ENCODE measurements at regions not wholly inside any gene's neighbourhood (a gene's known extent, or its start where the extent isn't known, plus 50 kb on each side); places are given as distances from the start of the nearest gene placed in this dataset.

GRCh38 chr1:94643819-94644218 lies 102.3 kb upstream of the F3 start:
- TF ChIP-seq, protein P1, sequence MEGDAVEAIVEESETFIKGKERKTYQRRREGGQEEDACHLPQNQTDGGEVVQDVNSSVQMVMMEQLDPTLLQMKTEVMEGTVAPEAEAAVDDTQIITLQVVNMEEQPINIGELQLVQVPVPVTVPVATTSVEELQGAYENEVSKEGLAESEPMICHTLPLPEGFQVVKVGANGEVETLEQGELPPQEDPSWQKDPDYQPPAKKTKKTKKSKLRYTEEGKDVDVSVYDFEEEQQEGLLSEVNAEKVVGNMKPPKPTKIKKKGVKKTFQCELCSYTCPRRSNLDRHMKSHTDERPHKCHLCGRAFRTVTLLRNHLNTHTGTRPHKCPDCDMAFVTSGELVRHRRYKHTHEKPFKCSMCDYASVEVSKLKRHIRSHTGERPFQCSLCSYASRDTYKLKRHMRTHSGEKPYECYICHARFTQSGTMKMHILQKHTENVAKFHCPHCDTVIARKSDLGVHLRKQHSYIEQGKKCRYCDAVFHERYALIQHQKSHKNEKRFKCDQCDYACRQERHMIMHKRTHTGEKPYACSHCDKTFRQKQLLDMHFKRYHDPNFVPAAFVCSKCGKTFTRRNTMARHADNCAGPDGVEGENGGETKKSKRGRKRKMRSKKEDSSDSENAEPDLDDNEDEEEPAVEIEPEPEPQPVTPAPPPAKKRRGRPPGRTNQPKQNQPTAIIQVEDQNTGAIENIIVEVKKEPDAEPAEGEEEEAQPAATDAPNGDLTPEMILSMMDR (IDR thresholded peaks at IDR 0.05): no peak
- TF ChIP-seq POLR2A (IDR thresholded peaks at IDR 0.05): no peak
